Fibroblast of lung (primary cell): ENCODE measurements at regions not wholly inside any gene's neighbourhood (a gene's known extent, or its start where the extent isn't known, plus 50 kb on each side); places are given as distances from the start of the nearest gene placed in this dataset.

Source experiments
- DNase-seq, 2 donors: peaks; one replicate each; pipeline versions ENCODE4 v3.0.0 to v3.0.0-alpha.2; 2010; ENCODE audit warnings: low read depth in 2 of 2
- H2AFZ ChIP-seq: 2 replicates; pipeline ENCODE4 v1.5.1; 2012; ENCODE audit warnings: low read length, control low read depth, inconsistent platforms
- H3K27ac ChIP-seq: 2 replicates; pipeline ENCODE4 v1.5.1; 2011; ENCODE audit warnings: low read length, control low read depth; ENCODE audit not compliant: insufficient read depth
- H3K27me3 ChIP-seq: 2 replicates; pipeline ENCODE4 v1.5.1; 2011; ENCODE audit warnings: mild to moderate bottlenecking, low read length; ENCODE audit not compliant: control insufficient read depth, insufficient read depth
- H3K36me3 ChIP-seq: 2 replicates; pipeline ENCODE4 v1.5.1; 2011; ENCODE audit warnings: low read length; ENCODE audit not compliant: control insufficient read depth, insufficient read depth
- H3K4me1 ChIP-seq: 2 replicates; pipeline ENCODE4 v1.5.1; 2011; ENCODE audit warnings: low read length; ENCODE audit not compliant: control insufficient read depth, insufficient read depth; ENCODE audit errors: extremely low read depth
- H3K4me2 ChIP-seq: 2 replicates; pipeline ENCODE4 v1.5.1; 2011; ENCODE audit warnings: low read length, control low read depth; ENCODE audit not compliant: insufficient read depth; ENCODE audit errors: extremely low read depth
- H3K4me3 ChIP-seq, 4 experiments: fragments of 200-600 bp in 1 of 4; sonication (generic) in 1 of 4; replicated peaks in 1 of 4; 2 replicates each; pipeline ENCODE4 v1.5.1; 2011 to 2016; ENCODE audit warnings: low read length in 4 of 4, low read depth in 3 of 4, mild to moderate bottlenecking in 3 of 4, control low read depth in 2 of 4, inconsistent platforms in 1 of 4, mixed read lengths in 1 of 4; ENCODE audit not compliant: insufficient read depth in 1 of 4; ENCODE audit errors: control extremely low read depth in 1 of 4
- H3K79me2 ChIP-seq: 2 replicates; pipeline ENCODE4 v1.5.1; 2012; ENCODE audit warnings: mild to moderate bottlenecking, low read length, inconsistent platforms; ENCODE audit not compliant: control insufficient read depth, insufficient read depth
- H3K9ac ChIP-seq: 2 replicates; pipeline ENCODE4 v1.5.1; 2011; ENCODE audit warnings: mild to moderate bottlenecking, low read length, control low read depth; ENCODE audit not compliant: insufficient read depth
- H3K9me3 ChIP-seq: 2 replicates; pipeline ENCODE4 v1.5.1; 2012; ENCODE audit warnings: low read depth, low read length; ENCODE audit not compliant: control insufficient read depth, insufficient read depth
- H4K20me1 ChIP-seq: 2 replicates; pipeline ENCODE4 v1.5.1; 2011; ENCODE audit warnings: low read length; ENCODE audit not compliant: control insufficient read depth, insufficient read depth; ENCODE audit errors: extremely low read depth
- EZH2 ChIP-seq: IDR thresholded peaks from 2 replicates; pipeline ENCODE4 v1.5.1; 2012; ENCODE audit warnings: low read length, control low read depth, mild to moderate bottlenecking; ENCODE audit errors: missing control alignments
- TF ChIP-seq, protein P1 (sequence below), 2 donors: IDR thresholded peaks in 1 of 2; conservative IDR thresholded peaks in 1 of 2; 1 replicate in 1 of 2; 2 replicates in 1 of 2; pipeline ENCODE4 v1.5.1; 2011 to 2012; ENCODE audit warnings: low read length in 2 of 2, control low read depth in 1 of 2, inconsistent platforms in 1 of 2, low read depth in 1 of 2, mild to moderate bottlenecking in 1 of 2

DNA sequence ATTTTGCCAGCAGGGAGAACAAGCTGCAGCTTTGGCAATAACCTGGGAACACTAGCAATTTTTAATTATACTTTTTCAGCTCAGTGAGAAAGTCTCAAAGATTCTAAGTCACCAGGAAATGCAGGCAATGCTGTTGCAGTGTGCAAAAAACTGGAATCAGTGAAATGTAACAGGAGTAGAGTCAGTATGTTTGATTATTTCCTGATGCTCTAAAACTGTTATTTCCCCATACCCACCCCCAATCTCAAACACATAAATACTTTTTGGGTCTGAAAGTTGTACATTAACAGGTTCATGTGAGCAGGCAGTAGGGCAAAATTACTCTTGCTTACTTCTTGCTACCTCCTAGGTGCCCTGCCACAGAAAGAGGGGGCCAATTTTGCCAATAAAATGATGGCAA is 65.4 kb upstream of the BEND6 start:
- TF ChIP-seq, protein P1, sequence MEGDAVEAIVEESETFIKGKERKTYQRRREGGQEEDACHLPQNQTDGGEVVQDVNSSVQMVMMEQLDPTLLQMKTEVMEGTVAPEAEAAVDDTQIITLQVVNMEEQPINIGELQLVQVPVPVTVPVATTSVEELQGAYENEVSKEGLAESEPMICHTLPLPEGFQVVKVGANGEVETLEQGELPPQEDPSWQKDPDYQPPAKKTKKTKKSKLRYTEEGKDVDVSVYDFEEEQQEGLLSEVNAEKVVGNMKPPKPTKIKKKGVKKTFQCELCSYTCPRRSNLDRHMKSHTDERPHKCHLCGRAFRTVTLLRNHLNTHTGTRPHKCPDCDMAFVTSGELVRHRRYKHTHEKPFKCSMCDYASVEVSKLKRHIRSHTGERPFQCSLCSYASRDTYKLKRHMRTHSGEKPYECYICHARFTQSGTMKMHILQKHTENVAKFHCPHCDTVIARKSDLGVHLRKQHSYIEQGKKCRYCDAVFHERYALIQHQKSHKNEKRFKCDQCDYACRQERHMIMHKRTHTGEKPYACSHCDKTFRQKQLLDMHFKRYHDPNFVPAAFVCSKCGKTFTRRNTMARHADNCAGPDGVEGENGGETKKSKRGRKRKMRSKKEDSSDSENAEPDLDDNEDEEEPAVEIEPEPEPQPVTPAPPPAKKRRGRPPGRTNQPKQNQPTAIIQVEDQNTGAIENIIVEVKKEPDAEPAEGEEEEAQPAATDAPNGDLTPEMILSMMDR (conservative IDR thresholded peaks at IDR 0.05 in 1 of 2, IDR thresholded peaks at IDR 0.05 in 1 of 2; ENCODE audit: low read depth in 1 of 2, low read length in 2 of 2) = no peak
- no peak for TF ChIP-seq EZH2
- H3K36me3 ChIP-seq = no peaks in the 10 kb centered on the region
- no peak overlapping the region for H2AFZ ChIP-seq
- peak overlapping the region; percentile 97 for H3K27ac ChIP-seq
- H3K9me3 ChIP-seq = no peaks in the 10 kb centered on the region
- DNase-seq = no peak
- H3K4me2 ChIP-seq = no peak overlapping the region
- peaks cover 20% of the 10 kb centered on the region for H3K4me1 ChIP-seq
- H3K79me2 ChIP-seq = peaks cover 5% of the 10 kb centered on the region
- no peak overlapping the region for H3K9ac ChIP-seq
- no peak overlapping the region for H3K4me3 ChIP-seq
- H3K27me3 ChIP-seq = no peaks in the 10 kb centered on the region
- H4K20me1 ChIP-seq = no peaks in the 10 kb centered on the region

GRCh38 chr6:56888687-56889086 is 66.2 kb upstream of the BEND6 start:
- H3K9ac ChIP-seq = no peak overlapping the region
- no peaks in the 10 kb centered on the region for H3K9me3 ChIP-seq
- no peaks in the 10 kb centered on the region for H3K36me3 ChIP-seq
- no peak overlapping the region for H3K4me2 ChIP-seq
- H2AFZ ChIP-seq = no peak overlapping the region
- TF ChIP-seq EZH2 = no peak
- TF ChIP-seq, protein P1 (conservative IDR thresholded peaks at IDR 0.05 in 1 of 2, IDR thresholded peaks at IDR 0.05 in 1 of 2; ENCODE audit: low read depth in 1 of 2, low read length in 2 of 2) = no peak
- no peak overlapping the region for H3K27ac ChIP-seq
- no peaks in the 10 kb centered on the region for H4K20me1 ChIP-seq
- H3K4me1 ChIP-seq = peaks cover 20% of the 10 kb centered on the region
- DNase-seq = no peak
- H3K27me3 ChIP-seq = no peaks in the 10 kb centered on the region
- H3K4me3 ChIP-seq = no peak overlapping the region
- H3K79me2 ChIP-seq = peaks cover 5% of the 10 kb centered on the region

DNA sequence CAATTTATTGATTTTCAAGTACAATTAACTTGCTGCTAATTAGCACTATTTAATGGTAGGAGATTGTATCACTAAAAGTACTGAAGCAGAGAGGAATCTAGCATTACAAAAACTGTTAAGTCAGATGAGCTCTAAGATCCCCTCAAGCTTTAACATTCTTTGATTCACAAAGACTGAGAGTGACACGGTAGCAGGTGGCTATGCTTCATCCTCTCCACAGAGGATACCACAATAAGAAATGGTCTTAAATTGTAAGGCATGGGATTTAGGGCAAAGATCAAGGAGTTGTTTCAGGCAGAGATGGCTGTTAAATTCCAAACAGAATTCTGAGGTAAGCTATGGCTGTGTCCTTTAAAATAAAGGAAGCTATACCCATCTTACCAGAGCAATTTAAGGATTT is 67.8 kb upstream of the BEND6 start:
- no peak overlapping the region for H3K4me3 ChIP-seq
- peaks cover 20% of the 10 kb centered on the region for H3K4me1 ChIP-seq
- H3K27ac ChIP-seq = no peak overlapping the region
- DNase-seq = no peak
- no peak overlapping the region for H3K9ac ChIP-seq
- H3K27me3 ChIP-seq = no peaks in the 10 kb centered on the region
- H2AFZ ChIP-seq = no peak overlapping the region
- TF ChIP-seq, protein P1 (conservative IDR thresholded peaks at IDR 0.05 in 1 of 2, IDR thresholded peaks at IDR 0.05 in 1 of 2; ENCODE audit: low read depth in 1 of 2, low read length in 2 of 2) = no peak
- TF ChIP-seq EZH2 = no peak
- no peak overlapping the region for H3K4me2 ChIP-seq
- H3K9me3 ChIP-seq = no peaks in the 10 kb centered on the region
- H3K79me2 ChIP-seq = peaks cover 5% of the 10 kb centered on the region
- H4K20me1 ChIP-seq = no peaks in the 10 kb centered on the region
- no peaks in the 10 kb centered on the region for H3K36me3 ChIP-seq
